Activated naive CD8-positive, alpha-beta T cell treated with anti-CD3 and anti-CD28 coated beads, Interleukin-2, amount 50 U/mL, for 24 hours (primary cell): ENCODE measurements at regions not wholly inside any gene's neighbourhood (a gene's known extent, or its start where the extent isn't known, plus 50 kb on each side); places are given as distances from the start of the nearest gene placed in this dataset.
A peak's percentile ranks its signal among the peaks of the same experiment; 100 is the strongest.

ENCODE experiments used
- ATAC-seq: fragments of 150-1000 bp; cut with Tn5 transposase; one replicate; pipeline ENCODE4 v1.10.0; 2021
- DNase-seq: peaks from one replicate; pipeline ENCODE4 v3.0.0; 2021
- H3K27ac Mint-ChIP-seq: one replicate; pipeline ENCODE4 v1.8.0; 2021; ENCODE audit warnings: mild to moderate bottlenecking, mixed read lengths
- H3K27me3 Mint-ChIP-seq: one replicate; pipeline ENCODE4 v1.8.0; 2021; ENCODE audit warnings: mixed read lengths
- H3K36me3 Mint-ChIP-seq: one replicate; pipeline ENCODE4 v1.8.0; 2021; ENCODE audit warnings: low read depth, mixed read lengths
- H3K4me1 Mint-ChIP-seq: one replicate; pipeline ENCODE4 v1.8.0; 2021; ENCODE audit warnings: mixed read lengths
- H3K4me3 Mint-ChIP-seq: one replicate; pipeline ENCODE4 v1.8.0; 2021; ENCODE audit warnings: mild to moderate bottlenecking, moderate library complexity, mixed read lengths
- H3K9me3 Mint-ChIP-seq: one replicate; pipeline ENCODE4 v1.8.0; 2021; ENCODE audit warnings: mixed read lengths

DNA sequence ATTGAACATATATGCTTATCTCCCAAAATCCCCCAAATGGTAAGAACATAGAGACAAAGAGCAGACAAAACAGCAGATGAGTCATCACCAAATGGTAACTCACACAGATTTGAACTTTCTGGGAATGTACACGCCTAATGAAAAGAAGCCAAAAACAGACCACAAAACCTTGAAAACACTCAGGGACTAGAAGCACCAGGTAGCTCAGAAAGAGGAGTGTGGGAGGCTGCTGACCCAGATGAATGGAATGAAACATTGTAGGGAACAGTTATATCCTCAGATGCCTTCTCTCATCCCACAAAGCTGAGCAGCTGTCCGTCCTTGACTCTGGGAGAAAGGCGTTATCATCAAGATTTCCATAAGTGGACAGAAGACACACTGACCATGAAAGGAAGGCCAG, 307.0 kb upstream of the USP25 start:
- Mint-ChIP-seq H3K36me3 (no peaks in the 10 kb centered on the region), H3K4me1 (peaks cover 40% of the 10 kb centered on the region), H3K4me3 (peak overlapping the region; percentile 7), H3K27ac (peak overlapping the region; percentile 68), H3K9me3 (no peaks in the 10 kb centered on the region), H3K27me3 (peaks cover 2% of the 10 kb centered on the region)
- peak; percentile 76 for ATAC-seq
- DNase-seq, result no peak

DNA sequence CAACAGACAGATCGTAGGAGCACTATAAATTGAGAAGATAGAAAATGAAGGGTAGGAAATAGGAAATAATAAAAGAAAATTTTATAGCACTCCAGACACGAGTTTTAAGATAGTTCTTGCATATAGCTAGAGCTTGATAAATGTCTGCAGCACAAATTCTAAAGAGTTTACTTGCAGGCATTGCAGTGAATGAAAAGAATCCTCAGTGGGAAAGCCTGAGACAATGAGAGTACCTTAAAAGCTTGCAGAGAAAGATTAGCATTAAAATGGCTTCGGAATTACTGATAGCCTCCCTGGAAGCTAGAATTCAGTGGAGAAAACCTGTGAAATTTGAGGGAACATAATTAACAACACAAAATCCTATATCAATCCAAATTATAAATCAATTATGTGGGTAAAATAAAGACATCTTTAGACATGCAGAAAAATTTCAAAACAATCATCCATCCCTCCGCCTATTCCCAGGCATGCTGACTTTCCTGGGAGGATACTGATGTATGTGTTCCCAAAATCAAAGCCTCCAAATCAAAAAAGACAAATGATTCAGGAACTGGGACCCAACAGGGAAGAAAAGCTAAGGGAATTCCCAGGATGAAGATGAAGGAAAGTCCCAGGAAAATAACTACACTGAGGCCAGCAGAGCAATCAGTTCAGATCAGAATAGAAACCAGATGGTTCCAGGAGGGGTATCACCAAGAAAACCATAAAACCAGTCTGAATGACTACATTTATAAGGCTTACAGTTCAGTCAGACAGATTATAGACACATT, 305.9 kb upstream of the USP25 start:
- ATAC-seq, result no peak
- no peak overlapping the region for H3K4me3 Mint-ChIP-seq
- H3K4me1 Mint-ChIP-seq, result peaks cover 40% of the 10 kb centered on the region
- H3K27ac Mint-ChIP-seq, result no peak overlapping the region
- H3K9me3 Mint-ChIP-seq, result no peaks in the 10 kb centered on the region
- DNase-seq, result no peak
- H3K27me3 Mint-ChIP-seq, result peaks cover 2% of the 10 kb centered on the region
- H3K36me3 Mint-ChIP-seq, result no peaks in the 10 kb centered on the region

DNA sequence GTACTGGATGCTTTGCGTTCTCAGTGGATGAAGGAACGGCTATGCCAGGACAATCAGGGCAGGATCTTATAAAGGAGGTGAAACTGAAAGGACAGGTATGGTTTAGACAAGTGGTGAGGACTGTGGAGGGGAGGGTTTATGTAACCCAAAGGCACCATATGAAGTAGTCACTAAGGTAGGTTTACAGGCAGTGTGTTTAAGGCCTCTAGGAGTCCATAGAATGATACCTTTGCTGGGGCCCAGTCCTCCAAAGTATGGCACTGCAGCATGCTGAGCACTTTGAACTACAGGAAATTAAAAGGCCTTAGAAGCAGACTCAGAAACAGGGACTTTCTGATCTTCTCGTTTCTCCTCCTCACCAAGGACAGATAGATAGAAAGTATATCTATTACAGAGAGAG, 304.7 kb upstream of the USP25 start:
- ATAC-seq, result no peak
- DNase-seq, result no peak
- Mint-ChIP-seq H3K9me3 (no peaks in the 10 kb centered on the region), H3K4me3 (no peak overlapping the region), H3K36me3 (no peaks in the 10 kb centered on the region), H3K4me1 (peaks cover 40% of the 10 kb centered on the region), H3K27me3 (peaks cover 2% of the 10 kb centered on the region), H3K27ac (no peak overlapping the region)

DNA sequence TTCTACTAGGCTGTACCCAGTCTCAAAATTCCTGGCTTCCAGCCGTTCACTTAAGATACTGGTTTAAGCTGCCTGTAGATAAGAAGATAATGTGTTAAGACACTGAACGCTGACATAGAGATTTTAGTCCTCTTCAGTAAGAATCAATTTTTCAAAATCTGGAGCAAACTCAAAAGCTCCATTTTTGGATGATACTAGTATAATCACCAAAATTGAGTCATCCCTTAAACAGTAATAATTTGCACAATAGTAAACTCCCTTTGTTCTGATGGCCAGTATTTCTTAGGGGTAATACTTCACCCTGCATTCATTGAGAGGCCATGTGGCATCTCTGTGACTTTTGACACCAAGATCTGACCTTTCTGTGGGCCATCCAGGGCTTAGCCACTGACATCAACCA, 299.8 kb upstream of the USP25 start:
- Mint-ChIP-seq H3K27ac (no peak overlapping the region), H3K27me3 (peaks cover 3% of the 10 kb centered on the region), H3K9me3 (no peaks in the 10 kb centered on the region), H3K4me1 (peaks cover 7% of the 10 kb centered on the region), H3K4me3 (no peak overlapping the region), H3K36me3 (no peaks in the 10 kb centered on the region)
- DNase-seq (no peak), ATAC-seq (no peak)

- peaks cover 3% of the 10 kb centered on the region for H3K27me3 Mint-ChIP-seq
- no peak overlapping the region for H3K4me3 Mint-ChIP-seq
- ATAC-seq (no peak), DNase-seq (no peak)
- H3K27ac Mint-ChIP-seq, result no peak overlapping the region
- H3K36me3 Mint-ChIP-seq, result no peaks in the 10 kb centered on the region
- no peaks in the 10 kb centered on the region for H3K9me3 Mint-ChIP-seq
- peaks cover 2% of the 10 kb centered on the region for H3K4me1 Mint-ChIP-seq
Measured at GRCh38 chr21:15430577-15430976, 299.2 kb upstream of the USP25 start.

- H3K27ac Mint-ChIP-seq, result no peak overlapping the region
- H3K4me3 Mint-ChIP-seq, result no peak overlapping the region
- H3K4me1 Mint-ChIP-seq, result peaks cover under 1% of the 10 kb centered on the region
- no peaks in the 10 kb centered on the region for H3K9me3 Mint-ChIP-seq
- ATAC-seq (no peak), DNase-seq (no peak)
- H3K27me3 Mint-ChIP-seq, result peaks cover 3% of the 10 kb centered on the region
- no peaks in the 10 kb centered on the region for H3K36me3 Mint-ChIP-seq
Measured at GRCh38 chr21:15431053-15431452, 298.7 kb upstream of the USP25 start.

DNA sequence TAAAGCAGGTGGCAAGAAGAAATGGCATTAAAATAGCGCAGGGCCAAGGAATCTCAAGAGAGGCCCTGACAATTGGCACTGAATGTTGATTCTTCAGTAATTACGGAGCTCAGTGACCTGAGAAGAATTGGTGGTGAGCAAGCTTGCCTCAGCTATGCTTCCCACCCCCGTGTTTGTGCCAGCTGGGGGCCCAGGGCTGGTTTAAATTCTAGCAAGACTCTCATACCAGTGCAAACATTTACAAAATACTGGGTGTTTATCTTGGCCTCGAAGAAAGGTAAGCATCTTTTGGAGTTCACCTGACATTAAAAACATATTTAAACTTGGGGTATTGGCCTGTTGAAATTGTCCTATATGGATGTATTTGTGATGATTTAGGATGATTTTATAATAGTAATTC, 296.7 kb upstream of the USP25 start:
- Mint-ChIP-seq H3K27ac (no peak overlapping the region), H3K4me3 (no peak overlapping the region), H3K36me3 (peaks cover 3% of the 10 kb centered on the region), H3K9me3 (no peaks in the 10 kb centered on the region), H3K4me1 (peaks cover 11% of the 10 kb centered on the region), H3K27me3 (peaks cover 3% of the 10 kb centered on the region)
- DNase-seq (no peak), ATAC-seq (no peak)

- peaks cover 3% of the 10 kb centered on the region for H3K27me3 Mint-ChIP-seq
- H3K27ac Mint-ChIP-seq, result no peak overlapping the region
- H3K36me3 Mint-ChIP-seq, result peaks cover 4% of the 10 kb centered on the region
- peaks cover 20% of the 10 kb centered on the region for H3K4me1 Mint-ChIP-seq
- no peak overlapping the region for H3K4me3 Mint-ChIP-seq
- no peak for ATAC-seq
- DNase-seq, result no peak
- H3K9me3 Mint-ChIP-seq, result peaks cover 3% of the 10 kb centered on the region
Measured at GRCh38 chr21:15434163-15434905, 295.4 kb upstream of the USP25 start.

DNA sequence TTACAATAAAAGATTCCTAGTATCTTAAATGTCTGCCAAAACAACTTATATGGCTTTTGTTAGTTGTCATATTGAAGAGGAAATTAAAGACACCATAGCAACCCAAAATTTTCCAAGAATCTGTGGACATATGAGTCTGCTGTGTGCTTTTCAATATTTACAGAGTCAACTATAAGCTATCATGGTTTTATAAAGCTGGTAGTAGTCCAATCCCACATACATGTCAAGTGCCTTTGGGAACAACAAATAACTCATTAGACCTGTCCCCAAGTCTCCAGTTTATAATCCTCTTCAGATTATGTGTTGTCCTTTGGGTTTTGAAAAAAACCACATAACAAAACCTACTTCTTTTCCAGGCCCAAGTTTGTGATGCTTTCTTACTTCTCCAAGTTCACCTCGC, 293.8 kb upstream of the USP25 start:
- no peak overlapping the region for H3K4me3 Mint-ChIP-seq
- no peak for ATAC-seq
- H3K9me3 Mint-ChIP-seq, result peaks cover 3% of the 10 kb centered on the region
- no peak for DNase-seq
- H3K27me3 Mint-ChIP-seq, result no peaks in the 10 kb centered on the region
- H3K4me1 Mint-ChIP-seq, result peaks cover 27% of the 10 kb centered on the region
- no peak overlapping the region for H3K27ac Mint-ChIP-seq
- H3K36me3 Mint-ChIP-seq, result peaks cover 4% of the 10 kb centered on the region

DNA sequence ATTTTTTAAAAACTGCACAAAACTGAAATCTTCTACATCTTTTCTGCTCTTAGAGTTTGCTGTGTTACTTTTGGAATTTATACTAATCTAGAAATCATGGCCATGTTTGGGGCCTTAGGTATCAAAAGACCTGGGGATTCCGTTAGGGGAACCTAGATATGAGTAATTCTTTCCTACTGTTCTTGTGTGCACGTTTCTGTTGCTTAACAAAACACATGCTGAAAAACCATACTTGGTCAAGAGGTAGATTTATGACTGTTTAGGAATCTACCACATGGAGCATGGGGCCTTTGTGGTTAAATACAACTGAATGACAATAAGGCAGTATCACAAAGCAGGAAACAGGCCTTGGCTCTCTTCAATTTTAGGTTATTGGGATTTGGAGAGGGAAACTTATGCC, 291.9 kb upstream of the USP25 start:
- H3K27ac Mint-ChIP-seq, result peak overlapping the region; percentile 79
- ATAC-seq, result peak; percentile 80
- DNase-seq, result no peak

DNA sequence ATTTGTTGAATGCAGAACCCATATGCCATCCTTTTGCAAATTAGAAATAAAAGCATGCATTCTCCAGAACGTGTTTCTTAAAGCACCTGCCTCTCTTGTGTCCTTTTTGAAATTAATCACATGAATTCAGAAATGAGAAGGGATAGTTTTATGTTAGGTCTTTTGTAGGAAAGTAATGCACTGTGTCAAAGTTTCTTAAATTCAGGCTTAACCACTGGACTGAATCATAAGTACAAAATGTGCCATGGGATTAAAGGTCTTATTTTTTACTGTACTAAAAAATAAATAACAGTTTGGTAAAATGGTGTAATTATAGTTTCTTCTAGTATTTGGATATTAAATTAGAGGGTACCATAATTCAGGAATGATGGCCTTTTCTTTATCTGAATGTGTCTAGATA, 290.1 kb upstream of the USP25 start:
- ATAC-seq (no peak), DNase-seq (no peak)
- Mint-ChIP-seq H3K9me3 (peaks cover 3% of the 10 kb centered on the region), H3K4me1 (peaks cover 36% of the 10 kb centered on the region), H3K36me3 (peaks cover 4% of the 10 kb centered on the region), H3K27me3 (no peaks in the 10 kb centered on the region), H3K4me3 (no peak overlapping the region), H3K27ac (no peak overlapping the region)

More for the DNA sequence above, 291.9 kb upstream of the USP25 start:
- Mint-ChIP-seq H3K27me3 (no peaks in the 10 kb centered on the region), H3K4me1 (peaks cover 36% of the 10 kb centered on the region), H3K4me3 (peak overlapping the region; percentile 50), H3K9me3 (peaks cover 3% of the 10 kb centered on the region), H3K36me3 (peaks cover 4% of the 10 kb centered on the region)

DNA sequence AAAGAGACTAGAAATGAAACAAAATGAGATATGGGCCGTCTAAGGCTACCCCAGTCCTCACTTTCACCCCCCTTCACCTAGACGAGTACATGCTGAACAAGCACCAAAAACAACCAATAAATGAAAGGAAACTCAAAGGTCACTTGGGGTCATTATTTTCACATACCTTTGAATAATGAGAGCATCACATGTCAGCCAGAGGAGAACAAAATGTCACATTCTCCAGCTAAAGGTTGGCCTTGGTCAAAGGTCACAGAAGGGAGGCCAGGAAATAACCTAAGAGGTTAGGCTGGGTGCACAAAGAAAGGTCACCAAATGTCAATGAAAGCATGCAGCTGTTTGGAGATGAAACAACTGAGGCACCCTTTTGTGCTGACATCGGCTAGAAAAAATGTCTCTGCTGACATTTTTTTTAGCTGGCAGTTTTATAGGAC, 288.7 kb upstream of the USP25 start:
- Mint-ChIP-seq H3K36me3 (peaks cover 4% of the 10 kb centered on the region), H3K4me3 (peak overlapping the region; percentile 22), H3K27me3 (no peaks in the 10 kb centered on the region), H3K9me3 (peaks cover 3% of the 10 kb centered on the region), H3K4me1 (peaks cover 38% of the 10 kb centered on the region), H3K27ac (peak overlapping the region; percentile 41)
- peak; percentile 9 for DNase-seq
- ATAC-seq, result peak; percentile 81

GRCh38 chr21:15441992-15442391, 287.8 kb upstream of the USP25 start:
- peaks cover 4% of the 10 kb centered on the region for H3K36me3 Mint-ChIP-seq
- DNase-seq (no peak), ATAC-seq (no peak)
- H3K27me3 Mint-ChIP-seq, result no peaks in the 10 kb centered on the region
- H3K9me3 Mint-ChIP-seq, result peaks cover 3% of the 10 kb centered on the region
- no peak overlapping the region for H3K4me3 Mint-ChIP-seq
- no peak overlapping the region for H3K27ac Mint-ChIP-seq
- peaks cover 36% of the 10 kb centered on the region for H3K4me1 Mint-ChIP-seq

DNA sequence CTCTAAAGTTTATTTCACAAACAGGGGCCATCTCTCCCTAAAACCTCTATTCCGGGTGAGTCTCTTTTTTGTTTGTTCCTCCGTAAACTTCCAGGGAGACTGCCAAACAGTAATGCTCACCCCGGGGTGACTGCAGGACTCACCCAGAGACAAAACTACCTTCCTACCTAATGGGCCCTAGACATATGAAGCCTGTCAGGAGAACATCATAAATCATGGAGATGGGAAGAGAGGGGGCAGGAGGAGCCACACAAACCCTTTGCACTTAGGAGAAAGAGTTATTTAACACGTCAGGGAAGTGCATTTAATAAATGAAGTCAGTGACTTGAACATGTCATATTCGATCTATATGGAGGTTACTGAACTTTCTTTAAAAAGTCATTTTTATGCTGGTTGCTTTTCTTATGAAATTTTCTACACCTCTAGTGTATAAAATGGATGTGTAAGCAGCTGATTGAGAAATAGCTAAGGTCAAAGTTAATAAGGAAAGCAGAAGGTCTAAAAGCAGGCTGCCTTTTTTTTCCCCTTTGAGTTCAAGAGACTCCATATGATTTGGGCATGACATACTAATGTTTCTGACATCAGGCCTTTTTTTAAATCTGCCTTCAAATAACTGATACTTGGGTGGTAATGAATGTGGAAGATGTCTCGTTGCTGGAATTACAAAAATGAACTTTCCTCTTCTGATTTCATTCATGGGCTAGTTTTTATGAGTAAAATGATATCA, 286.9 kb upstream of the USP25 start:
- H3K4me3 Mint-ChIP-seq, result no peak overlapping the region
- no peak for ATAC-seq
- H3K4me1 Mint-ChIP-seq, result peaks cover 30% of the 10 kb centered on the region
- no peak overlapping the region for H3K27ac Mint-ChIP-seq
- peaks cover 3% of the 10 kb centered on the region for H3K9me3 Mint-ChIP-seq
- peaks cover 3% of the 10 kb centered on the region for H3K36me3 Mint-ChIP-seq
- H3K27me3 Mint-ChIP-seq, result no peaks in the 10 kb centered on the region
- no peak for DNase-seq

- no peak overlapping the region for H3K4me3 Mint-ChIP-seq
- H3K27ac Mint-ChIP-seq, result no peak overlapping the region
- H3K4me1 Mint-ChIP-seq, result peaks cover 22% of the 10 kb centered on the region
- ATAC-seq, result no peak
- peaks cover 6% of the 10 kb centered on the region for H3K9me3 Mint-ChIP-seq
- H3K36me3 Mint-ChIP-seq, result peaks cover 2% of the 10 kb centered on the region
- no peak for DNase-seq
- H3K27me3 Mint-ChIP-seq, result no peaks in the 10 kb centered on the region
Measured at GRCh38 chr21:15443740-15444117, 286.1 kb upstream of the USP25 start.
